ENCODE measurements at regions not wholly inside any gene's neighbourhood (a gene's known extent, or its start where the extent isn't known, plus 50 kb on each side); places are given as distances from the start of the nearest gene placed in this dataset.

DNA sequence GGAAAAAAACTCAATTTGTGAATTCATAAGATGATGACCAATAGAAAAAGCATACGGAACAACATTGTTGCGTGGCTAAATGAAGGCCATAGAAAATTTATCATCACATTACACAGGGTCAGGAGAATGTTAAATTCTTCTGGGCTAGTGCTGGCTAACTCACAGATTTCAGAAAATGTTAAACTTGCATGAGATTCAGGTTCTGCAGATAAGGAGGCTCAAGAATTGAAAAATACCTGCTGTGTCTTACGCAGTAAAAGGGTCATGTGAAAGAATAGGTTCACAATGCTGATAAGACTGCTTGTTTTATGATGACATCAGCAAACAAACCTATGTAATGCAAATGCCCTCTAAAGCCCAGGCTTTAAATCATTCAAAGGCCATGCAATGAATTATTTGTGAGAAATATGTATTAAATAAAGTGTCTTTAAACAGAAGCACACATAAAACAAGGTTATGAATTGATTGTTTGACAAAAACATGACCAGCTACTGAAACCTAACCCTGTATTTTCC lies 378.8 kb downstream of the USP25 start:
- no peak overlapping the region for H3K4me3 ChIP-seq (ENCODE audit: low read depth, low read length)
- TF ChIP-seq, protein P1, sequence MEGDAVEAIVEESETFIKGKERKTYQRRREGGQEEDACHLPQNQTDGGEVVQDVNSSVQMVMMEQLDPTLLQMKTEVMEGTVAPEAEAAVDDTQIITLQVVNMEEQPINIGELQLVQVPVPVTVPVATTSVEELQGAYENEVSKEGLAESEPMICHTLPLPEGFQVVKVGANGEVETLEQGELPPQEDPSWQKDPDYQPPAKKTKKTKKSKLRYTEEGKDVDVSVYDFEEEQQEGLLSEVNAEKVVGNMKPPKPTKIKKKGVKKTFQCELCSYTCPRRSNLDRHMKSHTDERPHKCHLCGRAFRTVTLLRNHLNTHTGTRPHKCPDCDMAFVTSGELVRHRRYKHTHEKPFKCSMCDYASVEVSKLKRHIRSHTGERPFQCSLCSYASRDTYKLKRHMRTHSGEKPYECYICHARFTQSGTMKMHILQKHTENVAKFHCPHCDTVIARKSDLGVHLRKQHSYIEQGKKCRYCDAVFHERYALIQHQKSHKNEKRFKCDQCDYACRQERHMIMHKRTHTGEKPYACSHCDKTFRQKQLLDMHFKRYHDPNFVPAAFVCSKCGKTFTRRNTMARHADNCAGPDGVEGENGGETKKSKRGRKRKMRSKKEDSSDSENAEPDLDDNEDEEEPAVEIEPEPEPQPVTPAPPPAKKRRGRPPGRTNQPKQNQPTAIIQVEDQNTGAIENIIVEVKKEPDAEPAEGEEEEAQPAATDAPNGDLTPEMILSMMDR (IDR thresholded peaks at IDR 0.05; ENCODE audit: borderline replicate concordance, insufficient read depth, low read depth, low read length) = no peak

DNA sequence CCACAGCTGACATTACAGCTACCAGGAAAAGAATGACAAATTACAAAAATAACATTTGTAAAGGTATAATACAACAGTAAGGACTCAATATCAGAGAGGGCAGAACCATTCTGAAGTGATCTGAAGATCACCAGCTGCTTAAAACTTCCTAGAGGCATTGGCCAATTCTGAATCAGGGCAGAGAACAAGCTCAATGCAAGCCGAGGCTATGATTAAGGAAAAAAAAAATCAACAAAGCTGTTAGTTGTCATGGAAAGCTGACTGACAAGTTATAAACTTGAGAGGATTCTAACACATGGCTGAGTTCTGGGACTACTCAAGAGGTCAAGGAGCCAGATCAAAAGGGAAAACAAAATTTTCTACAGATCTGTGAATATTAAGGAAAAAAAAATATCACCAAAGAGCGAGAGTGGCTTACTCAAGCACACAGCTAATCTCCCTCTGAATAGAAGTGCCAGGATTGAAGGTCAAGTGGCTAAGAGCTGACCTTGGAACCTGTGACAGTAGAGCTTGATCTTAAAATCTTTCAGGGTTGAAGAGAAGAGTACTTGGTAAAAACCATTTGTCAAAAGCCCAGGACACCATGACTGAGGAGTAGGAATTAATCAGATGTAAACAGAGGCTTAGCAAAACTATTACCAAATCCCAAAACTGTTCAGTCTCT lies 383.4 kb downstream of the USP25 start:
- TF ChIP-seq, protein P1 (IDR thresholded peaks at IDR 0.05; ENCODE audit: borderline replicate concordance, insufficient read depth, low read depth, low read length) = no peak
- no peak overlapping the region for H3K4me3 ChIP-seq (ENCODE audit: low read depth, low read length)

DNA sequence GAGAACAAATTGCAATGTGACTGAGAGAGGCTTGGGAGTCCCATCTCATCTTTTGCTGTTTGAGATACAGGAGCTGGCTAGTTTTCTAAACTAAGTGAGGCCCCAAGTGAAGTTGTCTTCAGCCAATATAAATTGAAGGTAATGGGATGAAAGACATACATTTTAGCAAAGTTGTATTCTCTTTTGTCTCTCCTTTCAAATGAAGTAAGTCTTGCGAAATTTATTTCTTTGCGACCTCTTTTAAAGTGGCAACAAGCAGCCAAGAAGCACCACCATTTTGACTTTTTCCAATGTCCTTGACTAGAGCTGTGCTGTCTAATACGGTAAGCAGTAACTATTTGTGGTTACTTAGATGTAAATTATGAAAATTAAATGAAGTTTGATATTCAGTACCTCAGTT lies 385.7 kb downstream of the USP25 start:
- no peak overlapping the region for H3K4me3 ChIP-seq (ENCODE audit: low read depth, low read length)
- TF ChIP-seq, protein P1 (IDR thresholded peaks at IDR 0.05; ENCODE audit: borderline replicate concordance, insufficient read depth, low read depth, low read length) = no peak

DNA sequence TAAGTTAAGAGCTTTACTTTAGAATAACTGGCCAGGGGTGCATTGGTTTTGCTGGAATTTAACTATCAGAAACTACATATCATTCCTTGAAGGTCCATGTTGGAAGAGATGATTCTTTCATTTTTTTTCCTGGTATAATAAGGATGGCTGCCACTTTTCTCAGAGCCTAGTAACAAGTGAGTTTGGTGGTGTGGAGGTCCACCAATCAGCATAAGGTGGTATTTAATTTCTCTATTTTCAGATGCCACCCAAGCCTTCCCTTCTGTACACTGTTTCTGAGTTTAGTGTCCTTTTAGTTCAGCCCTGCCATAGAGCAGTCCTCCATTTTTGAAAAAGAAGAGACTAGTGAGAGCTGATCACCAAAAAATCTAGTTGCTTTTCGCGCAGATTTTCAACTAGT lies 386.3 kb downstream of the USP25 start:
- H3K4me3 ChIP-seq (ENCODE audit: low read depth, low read length) = no peak overlapping the region
- TF ChIP-seq, protein P1 (IDR thresholded peaks at IDR 0.05; ENCODE audit: borderline replicate concordance, insufficient read depth, low read depth, low read length) = no peak

DNA sequence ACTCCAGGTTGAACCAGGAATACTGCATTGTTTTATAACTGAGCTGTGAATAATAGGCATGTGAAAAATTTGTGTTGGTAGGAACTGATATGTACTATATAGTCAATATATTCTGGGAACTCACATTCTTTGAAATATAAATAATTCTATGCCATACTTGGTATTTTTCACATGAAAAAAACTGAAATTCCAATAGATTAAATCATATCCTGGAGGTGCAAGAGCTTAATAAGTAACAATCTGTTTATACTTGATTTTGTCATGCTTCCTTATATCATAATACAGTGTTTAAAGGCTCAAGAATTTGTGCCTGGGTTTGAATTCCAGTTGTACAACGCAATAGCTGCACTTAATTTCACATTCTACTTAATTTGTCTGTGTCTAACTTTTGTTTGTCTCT lies 387.0 kb downstream of the USP25 start:
- no peak overlapping the region for H3K4me3 ChIP-seq (ENCODE audit: low read depth, low read length)
- TF ChIP-seq, protein P1 (IDR thresholded peaks at IDR 0.05; ENCODE audit: borderline replicate concordance, insufficient read depth, low read depth, low read length) = no peak

DNA sequence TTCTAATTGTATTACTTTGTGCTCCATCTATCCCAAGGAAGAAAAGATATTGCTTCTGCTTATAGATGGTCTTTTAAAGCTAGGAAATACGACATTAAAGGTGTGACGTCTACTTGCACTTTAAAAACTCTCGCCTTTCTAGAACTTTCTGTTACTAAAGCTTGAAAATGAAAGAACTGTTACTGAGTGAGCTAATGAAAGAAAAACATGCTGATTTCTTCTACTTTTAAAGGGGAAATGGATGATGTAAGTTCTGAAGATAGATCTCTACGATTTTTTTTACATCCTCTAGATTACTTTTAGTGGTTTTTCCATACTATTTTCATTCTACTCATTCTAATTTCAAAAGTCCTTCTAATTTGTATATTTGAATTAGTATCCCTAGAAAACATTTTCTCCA lies 387.5 kb downstream of the USP25 start:
- TF ChIP-seq, protein P1 (IDR thresholded peaks at IDR 0.05; ENCODE audit: borderline replicate concordance, insufficient read depth, low read depth, low read length) = no peak
- H3K4me3 ChIP-seq (ENCODE audit: low read depth, low read length) = no peak overlapping the region

DNA sequence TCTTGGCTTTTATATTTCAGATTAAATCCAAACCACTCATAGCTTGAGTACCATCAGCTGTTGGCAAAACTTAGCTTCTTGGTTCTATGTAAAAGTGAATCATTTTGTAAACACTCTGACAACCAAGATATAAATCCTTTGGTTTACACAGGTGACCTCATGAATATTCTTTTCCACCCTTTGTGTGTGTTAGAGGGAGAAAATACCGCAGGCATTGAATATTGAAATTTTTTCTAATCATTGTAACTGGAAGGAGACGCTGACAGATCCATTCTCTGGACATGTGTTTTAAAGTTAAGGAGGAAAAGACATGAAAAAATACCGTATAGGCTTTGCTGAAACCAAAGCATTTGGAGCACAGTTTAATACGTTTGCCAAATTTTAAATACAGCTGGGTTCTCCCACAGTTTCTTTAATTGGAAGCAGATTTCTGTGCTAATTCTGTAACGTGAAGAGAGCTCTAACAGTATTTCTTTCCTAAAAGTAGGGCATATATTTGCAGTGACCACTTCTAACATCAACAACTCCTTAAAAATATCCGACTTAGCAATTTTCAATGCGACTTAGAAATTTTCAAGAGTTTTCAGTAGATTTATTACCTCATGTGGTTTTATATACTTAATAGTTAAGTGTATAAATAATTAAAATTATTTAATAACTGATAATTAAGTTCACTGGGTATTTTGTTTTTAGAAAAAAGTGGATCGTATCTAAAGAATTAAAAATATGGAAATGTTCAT lies 388.2 kb downstream of the USP25 start:
- H3K4me3 ChIP-seq (ENCODE audit: low read depth, low read length) = no peak overlapping the region
- TF ChIP-seq, protein P1 (IDR thresholded peaks at IDR 0.05; ENCODE audit: borderline replicate concordance, insufficient read depth, low read depth, low read length) = no peak
